ENCODE measurements at regions not wholly inside any gene's neighbourhood (a gene's known extent, or its start where the extent isn't known, plus 50 kb on each side); places are given as distances from the start of the nearest gene placed in this dataset.

DNA sequence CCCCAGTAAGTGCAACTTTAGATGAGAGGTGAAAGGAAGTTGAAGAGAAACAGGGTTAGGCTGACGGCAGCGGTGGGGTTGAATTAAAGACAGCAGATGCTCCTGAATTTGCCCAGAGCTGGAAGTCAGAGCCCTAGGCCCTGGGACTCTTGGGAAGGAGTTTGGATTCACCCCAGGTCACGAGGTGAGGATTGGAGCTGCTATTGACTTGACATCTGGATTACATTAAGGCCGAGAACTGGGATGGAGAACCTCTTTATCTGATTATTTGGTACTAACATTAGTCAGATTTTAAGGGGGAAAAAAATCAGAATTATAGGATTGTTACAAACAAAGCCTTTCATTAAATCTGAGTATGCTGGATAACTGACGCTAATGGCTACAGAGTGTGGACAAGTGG is 367.2 kb downstream of the ZNF536 start:
- no peak for TF ChIP-seq ARNTL (CRISPR knock-in tag; IDR thresholded peaks at IDR 0.05; ENCODE audit: borderline replicate concordance, low read depth)
- TF ChIP-seq, protein P1, sequence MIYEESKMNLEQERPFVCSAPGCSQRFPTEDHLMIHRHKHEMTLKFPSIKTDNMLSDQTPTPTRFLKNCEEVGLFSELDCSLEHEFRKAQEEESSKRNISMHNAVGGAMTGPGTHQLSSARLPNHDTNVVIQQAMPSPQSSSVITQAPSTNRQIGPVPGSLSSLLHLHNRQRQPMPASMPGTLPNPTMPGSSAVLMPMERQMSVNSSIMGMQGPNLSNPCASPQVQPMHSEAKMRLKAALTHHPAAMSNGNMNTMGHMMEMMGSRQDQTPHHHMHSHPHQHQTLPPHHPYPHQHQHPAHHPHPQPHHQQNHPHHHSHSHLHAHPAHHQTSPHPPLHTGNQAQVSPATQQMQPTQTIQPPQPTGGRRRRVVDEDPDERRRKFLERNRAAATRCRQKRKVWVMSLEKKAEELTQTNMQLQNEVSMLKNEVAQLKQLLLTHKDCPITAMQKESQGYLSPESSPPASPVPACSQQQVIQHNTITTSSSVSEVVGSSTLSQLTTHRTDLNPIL (CRISPR knock-in tag; IDR thresholded peaks at IDR 0.05; ENCODE audit: low read depth): no peak
- no peak for TF ChIP-seq ZNF70 (CRISPR knock-in tag; IDR thresholded peaks at IDR 0.05)
- TF ChIP-seq RARB (CRISPR knock-in tag; IDR thresholded peaks at IDR 0.05): no peak
- TF ChIP-seq ZFP30 (CRISPR knock-in tag; IDR thresholded peaks at IDR 0.05): no peak
- TF ChIP-seq BACH2 (CRISPR knock-in tag; IDR thresholded peaks at IDR 0.05; ENCODE audit: borderline replicate concordance): no peak
- TF ChIP-seq, protein P2, sequence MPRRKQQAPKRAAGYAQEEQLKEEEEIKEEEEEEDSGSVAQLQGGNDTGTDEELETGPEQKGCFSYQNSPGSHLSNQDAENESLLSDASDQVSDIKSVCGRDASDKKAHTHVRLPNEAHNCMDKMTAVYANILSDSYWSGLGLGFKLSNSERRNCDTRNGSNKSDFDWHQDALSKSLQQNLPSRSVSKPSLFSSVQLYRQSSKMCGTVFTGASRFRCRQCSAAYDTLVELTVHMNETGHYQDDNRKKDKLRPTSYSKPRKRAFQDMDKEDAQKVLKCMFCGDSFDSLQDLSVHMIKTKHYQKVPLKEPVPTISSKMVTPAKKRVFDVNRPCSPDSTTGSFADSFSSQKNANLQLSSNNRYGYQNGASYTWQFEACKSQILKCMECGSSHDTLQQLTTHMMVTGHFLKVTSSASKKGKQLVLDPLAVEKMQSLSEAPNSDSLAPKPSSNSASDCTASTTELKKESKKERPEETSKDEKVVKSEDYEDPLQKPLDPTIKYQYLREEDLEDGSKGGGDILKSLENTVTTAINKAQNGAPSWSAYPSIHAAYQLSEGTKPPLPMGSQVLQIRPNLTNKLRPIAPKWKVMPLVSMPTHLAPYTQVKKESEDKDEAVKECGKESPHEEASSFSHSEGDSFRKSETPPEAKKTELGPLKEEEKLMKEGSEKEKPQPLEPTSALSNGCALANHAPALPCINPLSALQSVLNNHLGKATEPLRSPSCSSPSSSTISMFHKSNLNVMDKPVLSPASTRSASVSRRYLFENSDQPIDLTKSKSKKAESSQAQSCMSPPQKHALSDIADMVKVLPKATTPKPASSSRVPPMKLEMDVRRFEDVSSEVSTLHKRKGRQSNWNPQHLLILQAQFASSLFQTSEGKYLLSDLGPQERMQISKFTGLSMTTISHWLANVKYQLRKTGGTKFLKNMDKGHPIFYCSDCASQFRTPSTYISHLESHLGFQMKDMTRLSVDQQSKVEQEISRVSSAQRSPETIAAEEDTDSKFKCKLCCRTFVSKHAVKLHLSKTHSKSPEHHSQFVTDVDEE (CRISPR knock-in tag; IDR thresholded peaks at IDR 0.05): peak; percentile 87; the same call in 1 of the 2 replicates
- no peak for TF ChIP-seq ISL1 (CRISPR knock-in tag; IDR thresholded peaks at IDR 0.05)

All from SK-N-SH treated with all-trans-retinoic acid at 6 μM for 48 hours (cell line).